ENCODE measurements at regions not wholly inside any gene's neighbourhood (a gene's known extent, or its start where the extent isn't known, plus 50 kb on each side); places are given as distances from the start of the nearest gene placed in this dataset.

DNA sequence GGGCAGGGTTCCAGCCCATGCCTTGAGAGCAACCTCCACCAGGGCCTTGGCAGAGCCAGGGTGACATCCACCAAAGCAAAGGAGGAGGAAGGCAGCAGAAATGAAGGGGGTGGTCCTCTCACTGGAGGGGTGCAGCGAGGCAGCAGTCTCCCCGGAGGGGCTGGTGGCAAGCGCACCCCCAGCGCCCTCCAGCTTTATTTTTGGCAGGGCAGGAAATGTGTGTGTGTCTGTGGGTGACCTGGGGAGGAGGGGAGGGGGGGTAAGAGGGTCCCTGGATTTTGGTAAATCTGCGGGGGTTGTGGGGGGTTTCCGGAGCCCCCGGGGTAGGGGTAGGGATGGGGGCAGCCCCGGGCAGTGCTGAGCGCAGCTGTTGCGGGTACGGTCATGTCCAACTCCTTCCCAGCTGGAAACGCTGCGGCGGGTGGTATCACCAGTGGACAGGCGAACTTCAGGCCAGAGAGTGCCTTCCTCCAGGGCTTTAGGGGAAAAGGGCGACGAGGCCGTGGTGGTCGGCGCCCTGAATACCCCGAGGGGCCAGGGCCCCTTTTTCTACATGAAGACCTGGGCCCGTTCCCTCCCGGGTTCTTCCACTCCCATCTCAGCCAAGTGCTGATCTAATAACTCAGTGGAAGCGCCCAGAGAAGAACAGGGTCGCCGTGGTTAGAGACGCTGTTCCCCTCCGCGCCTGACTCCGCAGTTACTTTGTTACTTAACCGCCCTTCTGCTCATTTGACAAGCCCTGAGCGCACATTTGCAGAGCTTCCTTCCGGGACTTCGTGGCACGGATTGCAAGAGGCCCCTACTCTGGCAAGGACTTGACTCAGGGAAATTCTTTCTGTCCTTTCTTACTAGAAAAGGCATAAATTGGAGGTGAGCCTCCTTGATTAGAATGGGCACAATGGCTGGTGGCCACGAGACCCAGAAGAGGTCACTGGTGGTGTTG, 55.2 kb downstream of the FOS start:
- DNase-seq: peak; percentile 67

DNA sequence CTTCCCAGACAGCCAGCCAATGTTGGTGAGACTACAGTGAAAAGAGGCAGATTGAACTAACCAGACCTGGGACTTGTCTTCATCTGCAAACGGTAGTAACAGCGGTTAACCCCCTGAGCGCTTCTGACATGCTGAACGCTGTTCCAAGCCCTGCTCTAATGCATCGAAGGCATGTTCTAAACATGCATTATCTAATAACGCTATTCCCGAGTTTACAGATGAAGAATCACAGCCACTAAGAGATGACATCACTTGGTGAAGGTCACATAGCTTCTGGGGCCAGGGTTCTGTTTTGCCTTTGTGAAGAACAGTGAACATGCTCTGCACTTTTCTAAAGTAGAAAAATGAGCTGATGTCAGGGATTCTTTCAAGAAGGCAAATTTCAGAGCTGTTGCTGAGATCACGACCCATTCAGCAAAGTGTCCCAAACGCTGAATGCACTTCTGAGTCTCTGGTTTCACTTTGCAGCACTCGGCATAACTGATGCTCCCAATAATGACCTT, 56.0 kb downstream of the FOS start:
- peak; percentile 4 for DNase-seq

DNA sequence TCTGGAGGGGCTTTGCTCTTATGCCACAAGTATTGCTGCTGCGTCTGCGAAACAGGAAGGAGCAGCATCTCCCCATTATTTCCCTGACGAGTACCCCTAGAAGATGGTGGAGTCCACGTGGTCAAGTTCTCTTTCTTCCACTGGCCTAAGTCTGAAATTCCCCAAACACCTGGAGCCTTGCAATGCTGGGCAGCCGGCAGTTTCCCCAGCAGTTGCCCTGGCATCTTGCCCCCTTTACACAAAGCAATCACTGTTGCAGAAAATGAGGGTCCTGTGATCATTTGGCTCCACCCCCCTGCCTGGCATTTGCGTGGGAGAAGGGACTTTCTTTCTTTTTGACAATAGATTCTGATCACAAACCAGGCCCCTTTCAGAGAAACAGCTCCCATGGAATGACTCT, 56.9 kb downstream of the FOS start:
- DNase-seq: no peak

DNA sequence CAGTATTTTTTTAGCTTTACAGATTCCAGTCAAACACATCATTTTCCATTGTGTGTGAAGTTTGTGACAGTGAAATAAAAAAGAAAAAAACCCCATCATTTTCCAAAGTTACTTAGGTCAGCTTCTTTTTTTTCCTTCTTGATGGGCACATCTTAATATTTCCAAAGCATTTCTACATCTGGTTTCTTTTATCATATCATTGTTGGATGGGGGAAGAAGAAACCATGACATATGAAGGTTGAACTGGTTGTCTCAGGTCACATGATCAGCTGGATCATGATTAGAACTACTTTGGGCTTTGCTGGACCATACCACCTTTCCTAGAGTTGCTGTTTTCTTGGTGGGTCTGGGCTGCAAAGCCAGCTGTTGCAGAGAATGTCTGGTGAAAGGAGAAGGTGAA, 59.8 kb downstream of the FOS start:
- no peak for DNase-seq

DNA sequence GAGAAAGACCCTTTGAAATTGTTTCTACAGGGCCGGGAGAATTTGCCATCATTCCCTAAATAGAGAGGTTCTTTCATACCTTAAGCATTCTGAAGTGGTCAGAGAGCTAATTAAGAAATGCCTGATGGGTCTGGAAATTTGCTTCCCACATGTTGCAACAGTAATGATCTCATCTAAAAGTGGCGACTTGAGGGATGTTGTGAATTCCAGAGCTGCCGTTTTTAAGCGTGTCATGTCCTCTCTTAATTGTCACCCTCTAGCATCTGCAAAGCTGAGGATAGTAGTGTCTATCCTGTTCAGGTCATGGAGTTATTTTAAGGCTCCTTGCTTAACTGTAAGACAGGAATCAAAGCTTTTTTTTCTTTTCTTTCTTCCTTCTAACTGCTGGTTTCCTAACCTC, 60.4 kb downstream of the FOS start:
- DNase-seq: no peak

DNA sequence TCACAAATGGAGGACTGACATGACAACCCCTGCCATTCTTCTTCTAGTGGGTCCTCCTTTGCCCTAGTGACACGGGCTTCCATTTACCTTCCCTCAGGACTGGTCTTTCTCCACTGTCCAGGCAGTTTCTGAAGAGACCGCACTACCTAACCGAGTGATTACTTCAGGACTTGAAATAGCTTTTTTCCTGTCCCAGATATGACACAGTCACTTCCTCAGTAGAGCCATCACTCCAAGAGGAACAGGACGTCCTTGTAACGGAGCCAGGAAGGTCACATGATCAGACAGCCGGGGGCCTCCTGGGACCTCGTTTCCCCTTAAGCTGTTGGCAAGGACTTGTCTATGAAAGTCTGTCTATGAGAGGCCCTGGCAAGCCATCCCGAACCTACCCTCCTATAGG, 62.3 kb downstream of the FOS start:
- no peak for DNase-seq

DNA sequence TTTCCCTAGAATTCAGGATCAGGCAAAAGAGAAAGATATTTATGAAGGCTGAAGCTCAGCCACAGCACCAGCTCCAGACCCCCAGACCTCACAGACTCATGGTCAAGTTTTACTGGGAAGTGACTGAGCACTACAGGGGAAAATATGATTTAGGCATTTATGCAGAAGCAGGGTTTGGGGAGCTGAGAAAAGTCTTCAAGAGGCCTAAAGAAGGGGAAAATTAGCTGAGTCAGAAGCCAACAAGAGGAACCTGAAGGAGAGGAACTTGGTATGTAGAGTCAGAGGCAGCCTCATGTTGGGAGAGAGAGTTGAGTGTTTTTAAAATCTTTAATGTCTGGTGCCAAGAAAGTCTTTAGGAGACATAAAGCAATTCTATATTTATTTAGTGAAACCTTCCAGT, 63.0 kb downstream of the FOS start:
- DNase-seq: peak; percentile 3

DNA sequence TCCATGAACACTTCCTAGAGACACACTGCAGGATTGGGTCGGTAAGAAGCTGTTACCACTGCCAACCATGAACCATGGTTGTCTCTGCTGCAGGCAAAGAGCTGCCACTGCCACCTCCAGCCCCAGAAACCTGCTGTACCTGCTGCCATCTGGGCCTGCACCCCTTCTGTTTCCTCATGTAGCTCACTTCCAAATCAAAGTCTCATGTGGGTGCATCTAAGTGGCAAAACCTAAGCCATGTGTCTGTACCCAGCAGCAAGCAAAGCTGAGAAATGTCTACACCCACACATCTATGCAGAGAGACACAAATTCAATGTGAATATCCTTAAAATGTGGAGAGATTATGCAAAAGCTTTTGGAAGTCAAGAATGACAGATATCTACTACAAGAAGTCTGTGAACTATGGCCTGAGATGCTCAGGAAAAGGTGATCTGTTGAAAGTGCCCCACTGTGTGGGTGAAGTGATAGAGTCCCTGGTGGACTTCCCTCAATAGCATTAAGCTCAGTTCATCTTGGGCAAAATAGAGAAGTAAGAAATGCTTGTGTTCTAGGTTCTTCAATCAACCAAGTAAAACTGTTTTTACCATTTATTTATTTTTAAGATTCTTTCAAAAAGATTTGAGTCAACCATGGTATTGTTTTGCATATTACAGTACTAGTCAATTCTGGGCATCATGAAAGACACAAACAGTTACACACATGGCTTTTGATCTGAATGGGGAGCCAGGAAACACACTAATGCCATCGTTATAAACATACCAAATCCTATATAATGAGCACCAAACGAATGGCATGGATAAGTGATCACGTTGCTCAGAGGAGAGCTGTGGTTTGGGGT, 64.4 kb downstream of the FOS start:
- DNase-seq: no peak

DNA sequence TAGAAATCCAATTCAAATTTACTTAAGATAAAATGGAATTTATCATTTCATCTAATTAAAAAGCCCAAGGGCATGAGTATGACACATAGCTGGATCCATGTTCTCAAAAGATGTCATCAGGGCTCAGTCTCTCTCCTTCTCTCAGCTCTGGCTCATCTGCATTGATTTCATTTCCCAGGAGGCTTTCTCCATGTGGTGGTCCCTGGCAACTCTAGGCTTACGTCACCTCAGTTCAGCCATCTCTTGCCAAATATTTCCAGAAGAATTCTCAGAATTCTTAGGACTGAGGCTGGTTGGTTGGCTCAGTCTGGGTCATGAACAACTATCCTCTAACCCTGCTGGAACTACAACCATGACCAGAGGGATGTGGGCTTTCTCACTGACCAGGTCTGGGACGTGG, 65.3 kb downstream of the FOS start:
- DNase-seq: no peak

DNA sequence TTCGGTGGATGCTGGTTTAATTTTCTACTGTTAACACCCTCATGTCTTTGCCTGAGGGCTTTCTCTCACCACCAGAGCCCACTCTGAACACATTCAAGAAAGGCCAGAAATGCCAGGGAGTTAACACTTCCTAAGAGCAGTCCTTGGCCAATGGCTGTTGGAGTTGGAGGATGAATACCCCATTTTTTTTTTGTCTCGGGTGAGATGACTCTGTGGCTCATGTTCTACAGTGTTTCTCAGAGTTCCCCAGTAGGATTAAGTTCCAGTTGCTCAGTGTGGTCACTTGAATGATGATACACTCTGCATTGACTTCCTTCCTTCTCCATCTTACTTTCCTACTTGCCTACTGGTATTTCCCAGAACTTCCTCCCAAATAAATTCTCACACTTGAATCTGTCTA, 65.8 kb downstream of the FOS start:
- no peak for DNase-seq

DNA sequence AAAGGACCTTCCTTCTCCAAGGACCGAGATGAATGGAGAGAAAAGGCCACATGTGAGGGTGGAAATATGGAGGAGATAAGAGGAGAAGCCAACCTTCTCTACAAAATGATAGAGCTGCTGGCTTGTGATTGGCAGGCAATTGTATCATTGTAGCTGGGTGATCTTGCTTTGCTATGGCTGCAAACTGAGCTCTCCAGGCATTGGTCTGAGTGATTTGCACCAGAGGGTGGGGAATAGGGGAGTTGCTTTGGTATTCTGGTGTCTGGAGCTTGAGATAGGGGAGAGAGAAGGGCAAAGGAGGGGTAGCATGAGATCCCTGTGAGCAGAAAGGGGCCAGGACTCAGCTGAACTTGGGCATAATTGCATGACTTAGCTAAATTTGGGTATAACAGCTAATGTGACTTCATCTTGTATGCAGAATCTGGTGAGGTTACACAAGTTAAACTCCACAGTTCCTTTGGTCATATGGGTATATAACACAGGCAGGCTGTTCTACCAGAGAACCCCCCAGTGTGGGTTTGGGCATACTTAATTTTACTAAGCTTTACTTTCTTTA, 72.0 kb downstream of the FOS start:
- DNase-seq: no peak

DNA sequence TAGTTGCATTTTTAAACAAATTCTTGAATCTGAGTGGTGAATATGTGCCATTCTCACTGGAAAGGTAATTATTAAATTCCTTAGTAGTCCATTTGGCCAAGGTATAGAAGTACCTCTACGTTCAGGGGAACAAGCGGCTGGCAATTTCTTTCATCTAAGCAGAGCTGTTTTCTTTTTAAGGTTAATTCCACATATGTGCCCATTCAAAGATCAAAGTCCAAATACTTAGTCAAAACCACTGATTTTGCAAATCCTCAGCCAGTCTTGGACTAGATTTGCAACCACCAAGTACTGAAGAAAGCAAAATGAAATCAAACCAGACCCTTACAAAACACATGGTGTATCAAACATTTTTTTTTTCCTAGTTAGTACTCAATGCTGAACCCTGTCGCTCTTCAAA, 68.7 kb upstream of the JDP2 start:
- DNase-seq: no peak

DNA sequence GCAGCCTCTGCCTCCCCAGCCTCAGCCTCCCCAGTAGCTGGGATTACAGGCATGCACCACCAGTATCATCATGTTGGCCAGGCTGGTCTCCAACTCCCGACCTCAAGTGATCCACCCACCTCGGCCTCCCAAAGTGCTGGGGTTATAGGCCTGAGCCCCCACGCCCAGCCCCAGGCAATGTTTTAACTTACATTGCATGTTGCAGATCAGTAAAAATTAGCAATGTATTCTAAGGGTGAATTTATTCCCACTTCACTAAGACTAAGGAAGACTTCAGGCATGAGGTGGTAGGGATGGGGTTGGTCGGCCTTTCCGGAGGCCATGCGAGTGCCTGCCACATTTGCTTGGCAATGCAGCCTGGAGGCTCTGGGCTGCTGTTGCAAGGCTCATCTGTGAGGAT, 66.8 kb upstream of the JDP2 start:
- no peak for DNase-seq

DNA sequence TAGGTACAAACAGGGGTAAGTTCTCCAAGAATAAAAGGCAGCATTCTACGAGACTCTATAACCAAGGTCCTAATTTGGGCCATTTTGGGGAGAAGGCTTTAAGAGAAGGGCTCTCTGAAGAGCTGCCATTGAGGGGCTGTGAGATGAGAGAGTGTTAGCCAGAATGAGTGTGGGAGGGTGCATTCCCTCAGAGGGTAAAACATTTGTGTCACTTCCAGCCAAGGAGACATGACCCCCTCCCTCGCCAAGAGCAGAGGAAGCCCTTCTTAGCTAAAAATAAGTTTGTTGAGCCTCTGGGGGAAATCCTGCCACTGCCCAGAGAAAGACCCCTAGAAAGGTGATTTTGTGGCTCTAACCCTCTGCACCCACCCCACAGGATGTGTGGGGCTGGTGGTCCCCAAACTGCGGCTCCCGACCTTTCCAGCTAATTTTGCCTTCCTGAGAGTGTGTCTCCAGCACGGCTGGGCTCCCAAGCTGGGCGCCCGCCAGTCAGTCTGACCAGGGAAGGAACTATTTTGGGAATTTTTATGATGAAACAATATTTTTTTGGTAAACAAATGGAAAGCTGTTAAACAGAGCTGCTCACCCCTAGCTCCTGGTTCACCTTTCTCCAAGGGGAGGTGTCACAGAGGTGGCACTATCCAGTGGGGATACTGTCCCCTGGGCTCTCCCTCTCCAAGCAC, 65.9 kb upstream of the JDP2 start:
- DNase-seq: no peak

DNA sequence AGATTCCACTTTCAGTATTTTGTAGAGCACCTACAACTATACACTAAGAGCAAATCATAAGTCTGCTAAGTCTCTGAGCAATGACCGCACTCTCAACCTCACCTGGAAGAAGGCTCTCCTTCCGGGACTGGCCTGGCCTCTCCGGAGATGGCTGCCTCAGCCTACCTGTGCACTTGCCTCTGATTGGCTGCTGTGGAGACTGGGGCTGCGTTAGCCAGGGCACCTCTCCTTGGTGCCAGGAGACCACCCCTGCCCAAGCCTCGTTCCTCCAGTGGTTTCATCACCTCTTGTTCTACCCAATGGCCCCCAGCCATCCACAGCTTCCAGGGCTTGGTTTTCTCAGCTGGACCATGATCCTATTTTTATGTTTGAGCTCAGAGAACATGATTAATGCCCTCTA, 64.7 kb upstream of the JDP2 start:
- DNase-seq: no peak

DNA sequence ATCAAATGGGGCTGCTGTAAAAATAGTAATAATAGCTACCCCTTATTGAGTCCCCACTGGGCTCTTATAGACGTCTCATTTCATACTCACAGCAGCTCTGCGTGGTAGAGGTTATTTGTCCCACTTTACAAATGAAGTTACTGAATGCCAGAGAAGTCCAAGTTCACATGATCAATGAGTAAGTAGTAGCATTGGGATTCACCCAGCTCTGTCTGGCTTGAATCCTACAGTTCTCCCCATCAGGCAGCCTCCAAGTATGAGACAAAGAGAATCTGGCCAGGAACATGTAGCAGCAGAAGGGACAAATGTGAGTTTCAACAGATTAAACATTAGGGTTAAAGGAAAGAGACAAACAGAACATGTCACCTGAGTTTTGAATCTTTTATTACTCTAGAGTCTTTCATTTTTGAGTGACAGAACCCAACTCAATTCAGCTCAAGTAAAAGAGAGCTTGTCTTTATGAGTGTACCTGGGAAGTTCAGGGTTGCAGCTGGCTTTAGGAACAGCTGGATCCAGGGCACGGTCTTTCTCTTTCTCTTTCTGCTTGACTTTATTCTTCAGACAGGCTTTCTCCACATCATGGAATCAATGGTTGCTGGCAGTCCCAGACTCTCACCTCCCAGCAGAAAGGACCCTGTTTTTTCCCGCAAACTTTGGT, 64.1 kb upstream of the JDP2 start:
- DNase-seq: no peak

DNA sequence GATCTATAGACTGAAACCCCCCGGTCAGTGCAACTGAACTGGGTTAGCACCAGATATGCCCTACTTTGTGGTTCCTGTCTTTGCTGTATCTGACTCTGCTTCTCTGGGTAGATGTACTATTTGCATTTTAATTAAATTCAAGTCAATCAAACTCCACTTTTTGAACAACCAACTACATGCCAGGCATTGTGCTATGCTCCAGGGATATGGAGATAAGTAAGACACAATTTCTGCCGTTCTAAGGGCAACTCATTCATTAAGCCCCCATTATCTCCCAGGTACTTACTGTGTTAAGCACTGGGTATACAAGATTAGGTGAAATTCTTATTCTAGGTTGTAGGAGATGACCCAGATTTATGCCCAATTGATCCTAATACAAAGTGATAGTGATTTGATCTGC, 62.7 kb upstream of the JDP2 start:
- DNase-seq: no peak

DNA sequence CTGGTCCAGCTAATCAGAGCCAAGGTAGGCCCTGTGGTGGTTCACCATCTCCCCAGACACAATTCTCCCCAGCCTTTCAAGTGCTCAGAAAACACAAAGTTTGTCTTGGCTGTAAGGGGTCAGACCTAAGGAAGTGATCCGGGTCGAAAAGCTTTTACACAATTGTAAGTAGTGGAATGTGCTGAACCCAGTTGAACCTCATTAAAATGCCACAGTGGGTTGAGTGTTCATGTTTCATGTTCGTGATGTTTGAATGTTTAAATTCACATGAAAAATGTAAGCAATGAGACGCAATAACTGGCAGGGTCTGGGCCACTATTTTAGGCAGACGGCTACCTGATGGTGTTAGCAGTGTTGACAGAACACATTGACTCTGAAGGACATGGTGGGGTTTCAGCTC, 60.9 kb upstream of the JDP2 start:
- no peak for DNase-seq

DNA sequence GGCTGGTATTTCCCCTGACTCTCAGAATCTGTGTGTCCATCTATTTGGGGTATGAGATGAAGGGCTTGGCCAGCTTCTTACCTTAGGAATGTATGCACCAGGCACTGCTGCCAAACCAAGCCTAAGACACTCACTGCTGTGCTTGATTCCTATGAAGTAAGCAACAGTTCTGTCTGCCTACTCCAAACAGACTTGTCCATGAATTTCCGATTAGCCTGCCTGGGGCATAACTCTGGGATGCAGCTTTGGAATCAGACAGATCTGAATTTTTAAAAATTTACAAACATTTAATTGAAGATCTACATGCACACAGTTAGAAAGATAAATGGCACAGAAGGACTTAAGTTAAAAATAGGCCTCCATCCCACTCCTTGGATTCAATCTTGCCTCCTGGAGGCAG, 59.5 kb upstream of the JDP2 start:
- DNase-seq: no peak

DNA sequence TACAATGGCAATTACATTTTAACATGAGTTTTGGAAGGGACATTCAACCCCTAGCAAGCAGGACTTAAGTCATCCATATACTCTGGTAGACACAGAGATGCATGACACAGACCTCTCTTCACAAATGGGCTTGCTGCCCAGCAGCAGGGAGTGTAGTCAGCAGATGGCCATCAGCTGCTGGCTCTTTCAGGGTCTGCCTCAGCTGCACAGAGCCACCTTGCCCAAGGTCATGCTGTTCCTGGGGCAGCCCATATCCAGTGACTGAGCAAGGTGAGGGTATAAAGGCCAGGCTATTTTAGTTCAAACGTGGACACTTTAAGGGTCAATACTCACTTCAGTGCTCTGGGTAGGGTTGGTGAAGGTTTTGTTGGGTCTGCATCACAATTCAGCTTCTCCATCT, 58.3 kb upstream of the JDP2 start:
- no peak for DNase-seq

DNA sequence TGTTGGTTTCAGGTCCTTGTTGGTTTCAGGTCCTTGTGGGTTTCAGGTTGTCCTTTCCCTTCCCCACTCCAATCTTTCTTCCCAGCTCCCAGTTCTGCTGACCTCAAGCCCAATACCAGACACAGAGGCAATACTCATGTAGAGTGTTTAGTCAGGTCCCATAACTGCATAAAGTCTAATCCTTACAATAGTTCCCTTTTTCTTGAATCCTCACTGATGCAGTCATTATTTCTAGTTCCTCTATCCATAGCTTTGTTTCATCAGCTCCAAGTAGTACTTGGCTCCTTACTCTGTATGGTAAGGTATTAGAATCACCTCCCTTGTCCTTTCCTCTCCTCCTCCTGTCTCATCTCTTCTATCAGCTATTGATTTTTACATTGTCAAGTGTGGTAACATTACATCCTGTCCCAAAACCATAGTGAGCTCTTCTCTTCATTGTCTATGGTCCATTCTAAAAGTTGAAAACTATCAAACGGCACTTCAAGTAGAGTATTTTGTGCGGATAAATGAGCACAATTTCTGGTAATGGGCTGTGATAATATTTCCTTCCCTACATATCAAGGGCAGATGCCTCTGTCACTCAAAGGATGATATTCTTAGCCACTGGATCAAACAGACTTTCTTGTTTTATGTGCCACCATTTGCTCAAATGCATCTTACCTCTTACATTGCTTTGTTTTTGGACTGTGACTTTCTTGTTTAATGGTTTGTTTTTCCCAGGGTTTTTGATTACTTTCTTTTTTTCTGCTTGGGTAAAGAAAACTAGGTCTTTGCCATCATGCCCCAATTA, 57.2 kb upstream of the JDP2 start:
- no peak for DNase-seq

DNA sequence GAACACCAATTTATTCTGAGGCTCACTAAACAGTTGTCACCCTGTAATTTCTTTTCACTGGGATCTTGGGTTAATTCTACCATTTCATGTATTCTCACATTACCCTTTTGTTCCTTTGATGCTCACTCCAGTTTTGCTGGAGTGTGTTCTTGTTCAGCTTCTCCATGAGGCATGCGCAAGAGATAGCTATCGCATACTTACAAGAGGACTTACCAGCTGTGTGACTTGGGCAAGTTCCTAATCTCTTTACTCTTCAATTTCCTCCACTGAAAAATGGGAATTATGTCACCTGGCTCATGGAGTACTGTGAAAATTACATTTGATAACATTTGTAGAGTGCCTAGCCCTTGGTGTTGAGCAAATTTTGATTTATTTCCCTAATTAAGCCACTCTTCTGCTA, 56.5 kb upstream of the JDP2 start:
- DNase-seq: no peak

Data from CD4-positive, alpha-beta T cell treated with Interleukin-17A for 1 hour (primary cell).